Keratinocyte (primary cell): ENCODE measurements at regions not wholly inside any gene's neighbourhood (a gene's known extent, or its start where the extent isn't known, plus 50 kb on each side); places are given as distances from the start of the nearest gene placed in this dataset.

Experiments used
- DNase-seq: peaks from one replicate; pipeline ENCODE4 v3.0.0-alpha.2; 2011; ENCODE audit warnings: low read depth, missing footprints, low spot score
- FAIRE-seq: peaks from 2 replicates; lab custom pipeline; 2011; peaks lifted over from hg19 to GRCh38; lab: Jason Lieb, UNC
- H2AFZ ChIP-seq: 2 replicates; pipeline ENCODE4 v1.6.0; 2012; ENCODE audit warnings: low read length, control low read depth, inconsistent platforms; ENCODE audit not compliant: control insufficient read depth
- H3K27ac ChIP-seq: 2 replicates; pipeline ENCODE4 v1.5.1; 2011; ENCODE audit warnings: low read length; ENCODE audit not compliant: control insufficient read depth, insufficient read depth
- H3K27me3 ChIP-seq: 3 replicates; pipeline ENCODE4 v1.6.0; 2011; ENCODE audit warnings: low read length; ENCODE audit not compliant: control insufficient read depth, insufficient read depth; ENCODE audit errors: extremely low read depth
- H3K36me3 ChIP-seq, 2 experiments: 2 replicates in 1 of 2; 3 replicates in 1 of 2; pipeline ENCODE4 v1.5.1; 2011; ENCODE audit warnings: low read length in 2 of 2, mild to moderate bottlenecking in 1 of 2; ENCODE audit not compliant: control insufficient read depth in 2 of 2, insufficient read depth in 2 of 2; ENCODE audit errors: extremely low read depth in 1 of 2
- H3K4me1 ChIP-seq: 3 replicates; pipeline ENCODE4 v1.5.1; 2011; ENCODE audit warnings: low read length; ENCODE audit not compliant: control insufficient read depth, insufficient read depth; ENCODE audit errors: extremely low read depth
- H3K4me2 ChIP-seq: 3 replicates; pipeline ENCODE4 v1.6.0; 2011; ENCODE audit warnings: low read depth, low read length; ENCODE audit not compliant: control insufficient read depth, insufficient read depth; ENCODE audit errors: extremely low read depth
- H3K4me3 ChIP-seq, 3 experiments: fragments of 200-600 bp in 1 of 3; sonication (generic) in 1 of 3; 2 replicates in 2 of 3; 3 replicates in 1 of 3; pipeline ENCODE4 v1.5.1; 2011 to 2016; ENCODE audit warnings: low read length in 3 of 3, mild to moderate bottlenecking in 3 of 3, control low read depth in 2 of 3, inconsistent platforms in 1 of 3, low read depth in 1 of 3, mixed read lengths in 1 of 3, mixed run types in 1 of 3, moderate library complexity in 1 of 3; ENCODE audit not compliant: control insufficient read depth in 2 of 3, insufficient read depth in 2 of 3; ENCODE audit errors: extremely low read depth in 1 of 3
- H3K79me2 ChIP-seq: 2 replicates; pipeline ENCODE4 v1.6.0; 2012; ENCODE audit warnings: low read length; ENCODE audit not compliant: control insufficient read depth, insufficient read depth
- H3K9ac ChIP-seq: 3 replicates; pipeline ENCODE4 v1.6.0; 2011; ENCODE audit warnings: low read length; ENCODE audit not compliant: control insufficient read depth, insufficient read depth; ENCODE audit errors: extremely low read depth
- H3K9me1 ChIP-seq: 3 replicates; pipeline ENCODE4 v1.6.0; 2011; ENCODE audit warnings: low read length; ENCODE audit not compliant: control insufficient read depth, insufficient read depth; ENCODE audit errors: extremely low read depth
- H3K9me3 ChIP-seq: 2 replicates; pipeline ENCODE4 v1.5.1; 2012; ENCODE audit warnings: low read depth, low read length; ENCODE audit not compliant: control insufficient read depth
- H4K20me1 ChIP-seq: 3 replicates; pipeline ENCODE4 v1.6.0; 2011; ENCODE audit warnings: low read length; ENCODE audit not compliant: control insufficient read depth, insufficient read depth; ENCODE audit errors: extremely low read depth
- CTCF ChIP-seq, 3 experiments: IDR thresholded peaks in 1 of 3; conservative IDR thresholded peaks in 1 of 3; optimal IDR thresholded peaks in 1 of 3; 2 replicates in 2 of 3; 3 replicates in 1 of 3; pipeline versions ENCODE3 to v1.5.1; 2011; ENCODE audit warnings: low read length in 3 of 3, mild to moderate bottlenecking in 3 of 3, moderate library complexity in 2 of 3, control low read depth in 1 of 3, inconsistent platforms in 1 of 3; ENCODE audit not compliant: insufficient read depth in 2 of 3; ENCODE audit errors: extremely low read depth in 1 of 3
- EZH2 ChIP-seq: IDR thresholded peaks from one replicate; pipeline ENCODE4 v1.6.1; 2012; ENCODE audit warnings: inconsistent platforms, mild to moderate bottlenecking, low read length, moderate library complexity
- dilution Hi-C: fragments of 300-500 bp; cut with MboI; formaldehyde crosslinking; loops from one replicate; pipeline ENCODE4 v1.7.0; 2020; ENCODE audit warnings: low sequenced_read_pairs; ENCODE audit not compliant: extremely low pct_ligation_motif_present

- Histone ChIP-seq H2AFZ (no peak overlapping the region), H3K9me3 (no peaks in the 10 kb centered on the region), H3K4me2 (no peak overlapping the region), H3K27ac (no peak overlapping the region), H3K4me3 (no peak overlapping the region), H3K9ac (no peak overlapping the region), H4K20me1 (no peaks in the 10 kb centered on the region), H3K79me2 (no peaks in the 10 kb centered on the region), H3K4me1 (no peaks in the 10 kb centered on the region), H3K36me3 (no peaks in the 10 kb centered on the region), H3K9me1 (no peaks in the 10 kb centered on the region), H3K27me3 (peaks cover 3% of the 10 kb centered on the region)
- TF ChIP-seq EZH2 (no peak), CTCF (optimal IDR thresholded peaks at IDR 0.05 in 1 of 3, IDR thresholded peaks at IDR 0.05 in 1 of 3, conservative IDR thresholded peaks at IDR 0.05 in 1 of 3; ENCODE audit: extremely low read depth in 1 of 3, insufficient read depth in 2 of 3, low read length in 3 of 3) (no peak)
- FAIRE-seq (no peak), DNase-seq (no peak)
- dilution Hi-C loops = no loop called here
These were observed 185.8 kb downstream of the SNX10 start for GRCh38 chr7:26477381-26477990.

GRCh38 chr7:26478550-26478949 lies 186.9 kb downstream of the SNX10 start:
- FAIRE-seq = no peak
- dilution Hi-C loops = no loop called here

More at GRCh38 chr7:26478550-26478949, 186.9 kb downstream of the SNX10 start:
- Histone ChIP-seq H3K4me2 (no peak overlapping the region), H3K27me3 (peaks cover 3% of the 10 kb centered on the region), H3K4me1 (no peaks in the 10 kb centered on the region), H3K4me3 (no peak overlapping the region), H3K36me3 (no peaks in the 10 kb centered on the region), H3K79me2 (no peaks in the 10 kb centered on the region), H3K9ac (no peak overlapping the region), H4K20me1 (no peaks in the 10 kb centered on the region), H3K9me1 (no peaks in the 10 kb centered on the region), H3K27ac (no peak overlapping the region), H3K9me3 (no peaks in the 10 kb centered on the region), H2AFZ (no peak overlapping the region)
- DNase-seq = no peak
- no peak for TF ChIP-seq CTCF (optimal IDR thresholded peaks at IDR 0.05 in 1 of 3, IDR thresholded peaks at IDR 0.05 in 1 of 3, conservative IDR thresholded peaks at IDR 0.05 in 1 of 3; ENCODE audit: extremely low read depth in 1 of 3, insufficient read depth in 2 of 3, low read length in 3 of 3)
- no peak for TF ChIP-seq EZH2
